Heart left ventricle (tissue), 16 donors: ENCODE measurements at regions not wholly inside any gene's neighbourhood (a gene's known extent, or its start where the extent isn't known, plus 50 kb on each side); places are given as distances from the start of the nearest gene placed in this dataset.

Experiments
- ATAC-seq, 4 donors: fragments of 200-7000 bp; cut with Tn5 transposase; one replicate each; pipeline ENCODE4 v1.9.1; 2020 to 2022; ENCODE audit warnings: moderate library complexity in 4 of 4, mild to moderate bottlenecking in 3 of 4, moderate number of reproducible peaks in 1 of 4
- DNase-seq, 5 donors: peaks; one replicate each; pipeline ENCODE4 v3.0.0-alpha.2; 2020
- H3K27ac ChIP-seq, 12 donors: fragments of 200-600 bp; sonication (generic) in 4 of 12; one replicate each; pipeline versions ENCODE4 v1.5.0 to v1.8.0; 2016 to 2022; ENCODE audit warnings: mild to moderate bottlenecking in 2 of 12
- H3K27me3 ChIP-seq, 9 donors: fragments of 200-600 bp; sonication (generic) in 2 of 9; one replicate each; pipeline versions ENCODE4 v1.5.1 to v1.8.0; 2016 to 2022; ENCODE audit warnings: mild to moderate bottlenecking in 3 of 9
- H3K36me3 ChIP-seq, 9 donors: fragments of 200-600 bp; sonication (generic) in 2 of 9; one replicate each; pipeline versions ENCODE4 v1.5.0 to v1.8.0; 2018 to 2022; ENCODE audit warnings: mild to moderate bottlenecking in 2 of 9
- H3K4me1 ChIP-seq, 12 donors: fragments of 200-600 bp; sonication (generic) in 4 of 12; one replicate each; pipeline versions ENCODE4 v1.5.0 to v1.8.0; 2016 to 2022; ENCODE audit warnings: mild to moderate bottlenecking in 3 of 12
- H3K4me3 ChIP-seq, 12 donors: fragments of 200-600 bp; sonication (generic) in 4 of 12; one replicate each; pipeline versions ENCODE4 v1.5.0 to v1.8.0; 2017 to 2022; ENCODE audit warnings: mild to moderate bottlenecking in 9 of 12, moderate library complexity in 4 of 12
- H3K9me3 ChIP-seq, 12 donors: fragments of 200-600 bp; sonication (generic) in 4 of 12; one replicate each; pipeline versions ENCODE4 v1.5.0 to v1.8.0; 2016 to 2022; ENCODE audit warnings: mild to moderate bottlenecking in 1 of 12
- CTCF ChIP-seq, 12 donors: fragments of 200-600 bp; sonication (generic) in 4 of 12; IDR thresholded peaks; one replicate each; pipeline versions ENCODE4 v1.5.0 to v1.8.0; 2018 to 2022; ENCODE audit warnings: antibody characterized with exemption in 12 of 12, mild to moderate bottlenecking in 5 of 12
- POLR2A ChIP-seq, 2 donors: fragments of 450-650 bp; IDR thresholded peaks; one replicate each; pipeline ENCODE4 v1.6.1; 2017; ENCODE audit warnings: antibody characterized with exemption in 2 of 2, mild to moderate bottlenecking in 2 of 2, moderate library complexity in 2 of 2
- WGBS, 4 donors: extraction: QIAGEN DNeasy Blood & Tissue Kit in 2 of 4; methylation state at CpG; one replicate each; pipeline versions ENCODE4 v1.1.5 to v1.1.7; 2013 to 2018; 5-methylcytosine and 5-hydroxymethylcytosine counted together
- intact Hi-C, 10 donors: fragments of 100-400 bp; cut with DNase I; formaldehyde crosslinking; loops; one replicate each; pipeline versions ENCODE4 v1.11.1 to v1.14.2; 2022
- donor health status: ischemic (EF 13 %, LVEDD 7.1; RV severe dilation, severe dysfunction).
- donor health status: healthy with polysubstance abuse.
- donor health status: DM: no; HTN: yes; CAD: no.
- donor health status: DM: no; HTN: no; CAD: no.
- donor health status: ischemic (EF 25% LVEDD 6.9; RV normal size, moderate dysfunction).
- donor health status: ischemic (EF 25% LVEDD 5.7; RV mildly dilated, moderate dysfunction).
- donor health status: healthy.
- donor health status: DM: yes; HTN: yes; CAD: no.
- donor health status: ischemic (EF 35%, LVEDD 5.7; RV mildly dilated, moderate dysfunction).
- donor health status: nonischemic (EF 11% LVEDD 7.7; RV severe dilation, severe dysfunction).
- donor health status: DM: yes; HTN: yes; CAD: no.
- donor health status: PGD.
- donor health status: ischemic (EF 29% LVEDD 5.4; RV normal size, mild dysfunction).
- donor health status: nonischemic (EF 23%, LVEDD 6.1; RV moderate dilation, normal function).

GRCh38 chr7:82677493-82677892, 233.9 kb upstream of the CACNA2D1 start:
- TF ChIP-seq POLR2A (IDR thresholded peaks at IDR 0.05) (no peak), CTCF (IDR thresholded peaks at IDR 0.05) (no peak)
- peak; percentile 68 to 80 (median 74) for ATAC-seq

GRCh38 chr7:82676777-82677463, 233.3 kb upstream of the CACNA2D1 start:
- no peak overlapping the region for H3K4me3 ChIP-seq
- no peak for ATAC-seq
- peaks cover 0 to 2% (median 0%) of the 10 kb centered on the region in 9 donors for H3K27me3 ChIP-seq
- H3K4me1 ChIP-seq, result peaks cover 0 to 2% (median 0%) of the 10 kb centered on the region in 12 donors
- intact Hi-C loops, result no loop called here
- DNase-seq, result no peak
- 59 to 61% (median 61%) methylated on average over 5 of the region's 5 CpGs for WGBS, 4 donors
- no peaks in the 10 kb centered on the region for H3K36me3 ChIP-seq
- TF ChIP-seq POLR2A (IDR thresholded peaks at IDR 0.05) (no peak), CTCF (IDR thresholded peaks at IDR 0.05) (no peak)
- no peak overlapping the region for H3K27ac ChIP-seq
- no peaks in the 10 kb centered on the region for H3K9me3 ChIP-seq

More at GRCh38 chr7:82677493-82677892, 233.9 kb upstream of the CACNA2D1 start:
- no peak overlapping the region for H3K4me3 ChIP-seq
- DNase-seq, result peak in 1 of 5 donors; percentile 32
- H3K9me3 ChIP-seq, result no peaks in the 10 kb centered on the region
- intact Hi-C loops, result no loop called here
- no peaks in the 10 kb centered on the region for H3K36me3 ChIP-seq
- H3K27ac ChIP-seq, result no peak overlapping the region
- peaks cover 0 to 2% (median 0%) of the 10 kb centered on the region in 12 donors for H3K4me1 ChIP-seq
- H3K27me3 ChIP-seq, result peaks cover 0 to 2% (median 0%) of the 10 kb centered on the region in 9 donors
- 6 to 13% (median 10%) methylated on average over 2 of the region's 2 CpGs for WGBS, 4 donors

- no peak for DNase-seq
- Histone ChIP-seq H3K4me3 (no peak overlapping the region), H3K9me3 (no peaks in the 10 kb centered on the region), H3K36me3 (no peaks in the 10 kb centered on the region), H3K4me1 (peaks cover 0 to 2% (median 0%) of the 10 kb centered on the region in 12 donors), H3K27ac (no peak overlapping the region), H3K27me3 (no peaks in the 10 kb centered on the region)
- WGBS, 4 donors, result 68 to 80% (median 72%) methylated on average over 2 of the region's 2 CpGs
- ATAC-seq, result no peak
- no peak for TF ChIP-seq CTCF (IDR thresholded peaks at IDR 0.05)
- no peak for TF ChIP-seq POLR2A (IDR thresholded peaks at IDR 0.05)
- intact Hi-C loops, result no loop called here
These were observed 231.8 kb upstream of the CACNA2D1 start for GRCh38 chr7:82675396-82675795.

GRCh38 chr7:82674268-82674667, 230.7 kb upstream of the CACNA2D1 start:
- intact Hi-C loops, result no loop called here
- TF ChIP-seq POLR2A (IDR thresholded peaks at IDR 0.05) (no peak), CTCF (IDR thresholded peaks at IDR 0.05) (no peak)
- Histone ChIP-seq H3K4me1 (peaks cover 0 to 2% (median 0%) of the 10 kb centered on the region in 12 donors), H3K36me3 (no peaks in the 10 kb centered on the region), H3K27ac (no peak overlapping the region), H3K27me3 (no peaks in the 10 kb centered on the region), H3K4me3 (no peak overlapping the region), H3K9me3 (no peaks in the 10 kb centered on the region)
- no peak for DNase-seq
- 56 to 98% (median 70%) methylated on average over 1 of the region's 1 CpG for WGBS, 4 donors
- ATAC-seq, result no peak
